ENCODE measurements at regions not wholly inside any gene's neighbourhood (a gene's known extent, or its start where the extent isn't known, plus 50 kb on each side); places are given as distances from the start of the nearest gene placed in this dataset.

DNA sequence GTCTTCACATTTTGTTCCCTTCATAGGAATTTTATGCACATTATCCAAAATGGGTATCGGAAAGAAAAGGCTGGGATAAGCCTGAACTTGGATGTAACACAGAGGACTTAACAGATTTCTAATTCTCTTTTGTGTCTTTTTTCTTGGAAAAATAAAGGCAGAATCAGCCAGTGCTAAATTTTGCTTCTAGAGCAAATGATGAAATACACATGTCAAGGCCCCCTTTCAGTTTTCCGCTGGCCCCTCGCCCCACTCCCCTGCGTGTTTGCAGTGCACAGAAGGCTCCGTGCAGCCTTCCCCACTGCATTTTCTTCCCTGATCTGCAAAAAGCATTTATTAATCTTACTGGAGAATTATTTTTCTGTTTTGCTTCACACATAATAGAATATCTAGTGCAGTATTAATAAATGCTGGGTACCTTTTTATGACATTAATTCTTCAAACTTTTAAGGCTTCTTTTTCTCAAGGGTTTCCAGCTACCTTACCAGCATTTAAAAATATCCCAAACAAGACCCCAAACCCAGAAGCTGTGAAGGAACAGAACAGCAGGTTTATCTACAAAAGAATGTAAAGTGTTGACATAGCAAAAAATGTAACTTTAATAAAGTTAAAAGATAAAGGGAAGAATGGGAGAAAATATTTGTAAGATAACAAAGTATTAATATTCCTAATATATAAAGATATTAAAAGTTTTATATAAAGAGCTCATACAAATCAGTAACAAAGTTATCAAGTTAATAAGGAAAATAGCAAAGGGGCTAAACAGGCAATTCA lies 81.3 kb upstream of the SPTBN1 start:
- no peaks in the 10 kb centered on the region for H3K79me1 ChIP-seq (ENCODE audit: low read depth, low read length)
- no peaks in the 10 kb centered on the region for H3K27me3 ChIP-seq (ENCODE audit: control insufficient read depth in 3 of 3, insufficient read depth in 3 of 3, low read depth in 1 of 3, low read length in 3 of 3)
- no peak overlapping the region for H3K4me3 ChIP-seq (ENCODE audit: low read length in 2 of 2)
- no peak overlapping the region for H2BK5ac ChIP-seq (ENCODE audit: low read length)
- no peak overlapping the region for H3K14ac ChIP-seq (ENCODE audit: low read length)
- WGBS, 2 donors (ENCODE audit: extremely low coverage in 2 of 2, insufficient read length in 2 of 2, insufficient replicate concordance in 1 of 2) = no CpG with 5 or more reads among the region's 5 CpGs
- peaks cover 3 to 11% of the 10 kb centered on the region in 2 donors for H3K4me1 ChIP-seq (ENCODE audit: control insufficient read depth in 2 of 2, insufficient read depth in 1 of 2, low read depth in 1 of 2, low read length in 2 of 2)
- no peak overlapping the region for H2BK15ac ChIP-seq (ENCODE audit: low read length)
- no peak overlapping the region for H2AFZ ChIP-seq (ENCODE audit: low read length)
- no peak overlapping the region for H2BK120ac ChIP-seq (ENCODE audit: low read depth, low read length)
- H4K8ac ChIP-seq (ENCODE audit: low read depth, low read length) = no peak overlapping the region
- H3K27ac ChIP-seq (replicated peaks; ENCODE audit: low read length) = no peak overlapping the region
- H3K36me3 ChIP-seq (replicated peaks in 1 of 2; ENCODE audit: control insufficient read depth in 2 of 2, insufficient read depth in 2 of 2, low read length in 2 of 2) = no peaks in the 10 kb centered on the region
- H3K18ac ChIP-seq (ENCODE audit: low read length) = no peak overlapping the region
- no peak for DNase-seq (ENCODE audit: low spot score)
- H2BK12ac ChIP-seq (ENCODE audit: low read length) = no peak overlapping the region
- H3K9ac ChIP-seq (ENCODE audit: low read depth, low read length, poor library complexity) = no peak overlapping the region
- no peak overlapping the region for H3K23ac ChIP-seq (ENCODE audit: low read depth, low read length, poor library complexity)
- H3K4ac ChIP-seq (ENCODE audit: low read length) = no peak overlapping the region
- H3K4me2 ChIP-seq (ENCODE audit: insufficient read depth, low read length, poor library complexity, severe bottlenecking) = no peak overlapping the region
- no peaks in the 10 kb centered on the region for H3K9me3 ChIP-seq (replicated peaks in 1 of 2; ENCODE audit: control insufficient read depth in 2 of 2, insufficient read depth in 1 of 2, low read depth in 1 of 2, low read length in 2 of 2)
- H2AK5ac ChIP-seq (ENCODE audit: low read depth, low read length) = no peak overlapping the region
- H4K91ac ChIP-seq (ENCODE audit: low read depth, low read length, poor library complexity) = no peak overlapping the region

DNA sequence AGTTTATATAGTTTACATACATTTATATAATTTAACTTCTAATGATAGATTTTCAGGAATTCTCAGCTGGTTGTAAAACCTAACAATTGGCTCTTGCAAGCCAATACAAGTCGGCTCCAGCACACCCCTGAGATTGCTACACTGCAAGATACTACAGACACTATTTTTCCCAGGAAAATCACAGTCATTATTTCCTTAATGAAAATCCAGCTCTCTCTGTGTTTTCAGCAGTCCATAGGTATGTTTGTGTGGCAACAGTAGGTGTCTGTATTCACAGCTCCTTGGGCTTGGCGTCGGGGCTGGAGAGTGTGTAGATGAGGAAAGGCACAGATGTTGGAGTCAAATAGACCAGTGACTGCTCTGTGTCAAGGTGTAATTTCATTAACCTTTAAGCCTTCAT lies 78.7 kb upstream of the SPTBN1 start:
- no peak overlapping the region for H3K9ac ChIP-seq (ENCODE audit: low read depth, low read length, poor library complexity)
- H3K23ac ChIP-seq (ENCODE audit: low read depth, low read length, poor library complexity) = no peak overlapping the region
- no peak overlapping the region for H4K8ac ChIP-seq (ENCODE audit: low read depth, low read length)
- no peak overlapping the region for H2AFZ ChIP-seq (ENCODE audit: low read length)
- no peaks in the 10 kb centered on the region for H3K27me3 ChIP-seq (ENCODE audit: control insufficient read depth in 3 of 3, insufficient read depth in 3 of 3, low read depth in 1 of 3, low read length in 3 of 3)
- no peak overlapping the region for H2BK15ac ChIP-seq (ENCODE audit: low read length)
- no peak overlapping the region for H3K4me2 ChIP-seq (ENCODE audit: insufficient read depth, low read length, poor library complexity, severe bottlenecking)
- no peak for DNase-seq (ENCODE audit: low spot score)
- H2BK5ac ChIP-seq (ENCODE audit: low read length) = no peak overlapping the region
- no peak overlapping the region for H4K91ac ChIP-seq (ENCODE audit: low read depth, low read length, poor library complexity)
- H3K4me3 ChIP-seq (ENCODE audit: low read length in 2 of 2) = no peak overlapping the region
- H2AK5ac ChIP-seq (ENCODE audit: low read depth, low read length) = no peak overlapping the region
- H3K79me1 ChIP-seq (ENCODE audit: low read depth, low read length) = no peaks in the 10 kb centered on the region
- no peak overlapping the region for H2BK120ac ChIP-seq (ENCODE audit: low read depth, low read length)
- WGBS, 2 donors (ENCODE audit: extremely low coverage in 2 of 2, insufficient read length in 2 of 2, insufficient replicate concordance in 1 of 2) = no CpG with 5 or more reads among the region's 3 CpGs
- no peak overlapping the region for H3K4ac ChIP-seq (ENCODE audit: low read length)
- no peak overlapping the region for H3K14ac ChIP-seq (ENCODE audit: low read length)
- H2BK12ac ChIP-seq (ENCODE audit: low read length) = no peak overlapping the region
- H3K36me3 ChIP-seq (replicated peaks in 1 of 2; ENCODE audit: control insufficient read depth in 2 of 2, insufficient read depth in 2 of 2, low read length in 2 of 2) = no peaks in the 10 kb centered on the region
- no peak overlapping the region for H3K18ac ChIP-seq (ENCODE audit: low read length)
- H3K4me1 ChIP-seq (ENCODE audit: control insufficient read depth in 2 of 2, insufficient read depth in 1 of 2, low read depth in 1 of 2, low read length in 2 of 2) = peaks cover 5 to 14% of the 10 kb centered on the region in 2 donors
- H3K27ac ChIP-seq (replicated peaks; ENCODE audit: low read length) = no peak overlapping the region
- H3K9me3 ChIP-seq (replicated peaks in 1 of 2; ENCODE audit: control insufficient read depth in 2 of 2, insufficient read depth in 1 of 2, low read depth in 1 of 2, low read length in 2 of 2) = no peaks in the 10 kb centered on the region

DNA sequence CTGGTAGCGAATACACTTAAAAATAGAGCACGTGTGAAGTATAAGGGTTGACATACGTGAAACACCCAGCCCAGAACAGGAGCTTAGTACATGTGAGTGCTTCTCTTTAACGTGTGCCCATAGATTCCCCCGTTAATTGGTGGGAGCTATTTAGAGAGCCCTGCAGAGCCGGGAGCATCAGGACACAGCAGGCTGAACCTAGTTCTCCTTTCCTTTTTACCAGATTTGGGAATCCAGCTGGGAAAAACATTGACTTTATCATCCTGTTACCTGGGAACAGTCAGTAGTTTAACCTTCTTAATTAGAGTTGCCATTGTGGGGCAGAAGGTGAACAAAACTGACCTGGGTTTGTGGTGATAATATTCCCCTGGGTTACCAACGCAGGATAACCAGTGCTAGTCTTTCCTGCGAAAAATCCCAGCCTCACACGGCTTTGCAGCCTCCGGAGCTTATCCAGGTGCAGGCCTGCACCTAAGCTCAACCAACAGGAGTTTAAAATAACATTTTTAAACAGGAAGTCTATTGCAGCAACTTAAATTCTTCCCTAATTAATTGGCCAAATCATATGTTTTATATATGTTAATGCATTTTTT lies 78.1 kb upstream of the SPTBN1 start:
- Histone ChIP-seq H3K23ac (ENCODE audit: low read depth, low read length, poor library complexity) (no peak overlapping the region), H2BK12ac (ENCODE audit: low read length) (no peak overlapping the region), H2AK5ac (ENCODE audit: low read depth, low read length) (no peak overlapping the region), H2BK15ac (ENCODE audit: low read length) (no peak overlapping the region), H3K9me3 (replicated peaks in 1 of 2; ENCODE audit: control insufficient read depth in 2 of 2, insufficient read depth in 1 of 2, low read depth in 1 of 2, low read length in 2 of 2) (no peaks in the 10 kb centered on the region), H3K4ac (ENCODE audit: low read length) (no peak overlapping the region), H3K27me3 (ENCODE audit: control insufficient read depth in 3 of 3, insufficient read depth in 3 of 3, low read depth in 1 of 3, low read length in 3 of 3) (no peaks in the 10 kb centered on the region), H2BK5ac (ENCODE audit: low read length) (no peak overlapping the region), H2AFZ (ENCODE audit: low read length) (no peak overlapping the region), H3K27ac (replicated peaks; ENCODE audit: low read length) (no peak overlapping the region), H2BK120ac (ENCODE audit: low read depth, low read length) (no peak overlapping the region), H4K91ac (ENCODE audit: low read depth, low read length, poor library complexity) (no peak overlapping the region), H3K18ac (ENCODE audit: low read length) (no peak overlapping the region), H3K14ac (ENCODE audit: low read length) (no peak overlapping the region), H3K4me3 (ENCODE audit: low read length in 2 of 2) (no peak overlapping the region), H3K79me1 (ENCODE audit: low read depth, low read length) (no peaks in the 10 kb centered on the region), H3K9ac (ENCODE audit: low read depth, low read length, poor library complexity) (no peak overlapping the region), H3K36me3 (replicated peaks in 1 of 2; ENCODE audit: control insufficient read depth in 2 of 2, insufficient read depth in 2 of 2, low read length in 2 of 2) (no peaks in the 10 kb centered on the region), H4K8ac (ENCODE audit: low read depth, low read length) (no peak overlapping the region), H3K4me1 (ENCODE audit: control insufficient read depth in 2 of 2, insufficient read depth in 1 of 2, low read depth in 1 of 2, low read length in 2 of 2) (peaks cover 5 to 14% of the 10 kb centered on the region in 2 donors), H3K4me2 (ENCODE audit: insufficient read depth, low read length, poor library complexity, severe bottlenecking) (no peak overlapping the region)
- DNase-seq (ENCODE audit: low spot score) = no peak
- no CpG with 5 or more reads among the region's 10 CpGs for WGBS, 2 donors (ENCODE audit: extremely low coverage in 2 of 2, insufficient read length in 2 of 2, insufficient replicate concordance in 1 of 2)

DNA sequence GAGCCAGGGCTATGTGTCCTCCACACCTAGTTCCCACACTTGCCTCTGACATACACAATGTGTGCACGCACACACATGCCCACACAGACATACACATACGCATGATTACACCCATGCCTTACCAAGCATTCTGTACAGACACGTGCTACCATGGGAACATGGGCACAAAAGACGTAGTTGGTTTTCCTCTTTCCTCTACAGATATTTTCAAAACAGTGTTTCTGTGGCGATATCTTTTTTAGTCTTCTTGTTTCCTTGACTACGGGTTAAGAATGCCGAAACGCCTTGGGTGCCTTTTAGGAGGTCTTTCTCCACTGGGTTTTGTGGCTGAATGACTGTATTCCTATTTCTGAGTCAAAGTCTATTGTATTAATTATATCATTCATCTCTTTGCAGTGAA lies 75.5 kb upstream of the SPTBN1 start:
- peak overlapping the region; percentile 37 for H2AFZ ChIP-seq (ENCODE audit: low read length)

More for the DNA sequence above, 75.5 kb upstream of the SPTBN1 start:
- no peaks in the 10 kb centered on the region for H3K9me3 ChIP-seq (replicated peaks in 1 of 2; ENCODE audit: control insufficient read depth in 2 of 2, insufficient read depth in 1 of 2, low read depth in 1 of 2, low read length in 2 of 2)
- no peak overlapping the region for H3K9ac ChIP-seq (ENCODE audit: low read depth, low read length, poor library complexity)
- DNase-seq (ENCODE audit: low spot score) = no peak
- no peak overlapping the region for H2BK15ac ChIP-seq (ENCODE audit: low read length)
- no peak overlapping the region for H2BK5ac ChIP-seq (ENCODE audit: low read length)
- H3K14ac ChIP-seq (ENCODE audit: low read length) = no peak overlapping the region
- H2BK12ac ChIP-seq (ENCODE audit: low read length) = no peak overlapping the region
- no peak overlapping the region for H2BK120ac ChIP-seq (ENCODE audit: low read depth, low read length)
- no peak overlapping the region for H2AK5ac ChIP-seq (ENCODE audit: low read depth, low read length)
- no peak overlapping the region for H4K91ac ChIP-seq (ENCODE audit: low read depth, low read length, poor library complexity)
- H3K4me3 ChIP-seq (ENCODE audit: low read length in 2 of 2) = peak overlapping the region in 1 of 2 donors; percentile 58
- no peak overlapping the region for H3K18ac ChIP-seq (ENCODE audit: low read length)
- WGBS, 2 donors (ENCODE audit: extremely low coverage in 2 of 2, insufficient read length in 2 of 2, insufficient replicate concordance in 1 of 2) = no CpG with 5 or more reads among the region's 8 CpGs
- H3K4ac ChIP-seq (ENCODE audit: low read length) = no peak overlapping the region
- H4K8ac ChIP-seq (ENCODE audit: low read depth, low read length) = no peak overlapping the region
- no peaks in the 10 kb centered on the region for H3K36me3 ChIP-seq (replicated peaks in 1 of 2; ENCODE audit: control insufficient read depth in 2 of 2, insufficient read depth in 2 of 2, low read length in 2 of 2)
- H3K27ac ChIP-seq (replicated peaks; ENCODE audit: low read length) = no peak overlapping the region
- peaks cover 8 to 15% of the 10 kb centered on the region in 2 donors for H3K4me1 ChIP-seq (ENCODE audit: control insufficient read depth in 2 of 2, insufficient read depth in 1 of 2, low read depth in 1 of 2, low read length in 2 of 2)
- H3K27me3 ChIP-seq (ENCODE audit: control insufficient read depth in 3 of 3, insufficient read depth in 3 of 3, low read depth in 1 of 3, low read length in 3 of 3) = no peaks in the 10 kb centered on the region
- H3K79me1 ChIP-seq (ENCODE audit: low read depth, low read length) = no peaks in the 10 kb centered on the region
- H3K23ac ChIP-seq (ENCODE audit: low read depth, low read length, poor library complexity) = no peak overlapping the region
- no peak overlapping the region for H3K4me2 ChIP-seq (ENCODE audit: insufficient read depth, low read length, poor library complexity, severe bottlenecking)

Measured in neuronal stem cell (in vitro differentiated cells).